Activated CD8-positive, alpha-beta memory T cell treated with anti-CD3 and anti-CD28 coated beads for 48 hours (primary cell): ENCODE measurements at regions not wholly inside any gene's neighbourhood (a gene's known extent, or its start where the extent isn't known, plus 50 kb on each side); places are given as distances from the start of the nearest gene placed in this dataset.
"Not testable (repeated sequence)": the region's sequence is repeated elsewhere in the genome, so short reads cannot be mapped to it uniquely, and the experiment has no call there.

Experiments
- DNase-seq, 3 experiments: peaks; one replicate each; pipeline ENCODE4 v3.0.0-alpha.2; 2020; ENCODE audit warnings: low read depth in 2 of 3, low spot score in 2 of 3

- no peak for DNase-seq
Observed at GRCh38 chr2:116761864-116762263, 1052.6 kb upstream of the DDX18 start.

- no peak for DNase-seq
Observed at GRCh38 chr2:116769514-116769913, 1045.0 kb upstream of the DDX18 start.

- no peak for DNase-seq
Observed at GRCh38 chr2:116776556-116776955, 1037.9 kb upstream of the DDX18 start.

- no peak for DNase-seq
Observed at GRCh38 chr2:116787848-116788247, 1026.6 kb upstream of the DDX18 start.

GRCh38 chr2:116802671-116803070 is 1011.8 kb upstream of the DDX18 start:
- DNase-seq, result no peak

- no peak for DNase-seq
Observed at GRCh38 chr2:116804901-116805300, 1009.6 kb upstream of the DDX18 start.

GRCh38 chr2:116806505-116806904 is 1008.0 kb upstream of the DDX18 start:
- DNase-seq, result not testable (repeated sequence)

GRCh38 chr2:116809109-116809508 is 1005.4 kb upstream of the DDX18 start:
- no peak for DNase-seq

- no peak for DNase-seq
Observed at GRCh38 chr2:116810071-116810470, 1004.4 kb upstream of the DDX18 start.

- no peak for DNase-seq
Observed at GRCh38 chr2:116810645-116811044, 1003.8 kb upstream of the DDX18 start.

GRCh38 chr2:116819355-116819754 is 995.1 kb upstream of the DDX18 start:
- DNase-seq, result no peak

- DNase-seq, result no peak
Observed at GRCh38 chr2:116820986-116821385, 993.5 kb upstream of the DDX18 start.

GRCh38 chr2:116829543-116829942 is 984.9 kb upstream of the DDX18 start:
- DNase-seq, result not testable (repeated sequence)

GRCh38 chr2:116832148-116832547 is 982.3 kb upstream of the DDX18 start:
- no peak for DNase-seq

- DNase-seq, result no peak
Observed at GRCh38 chr2:116833052-116833451, 981.4 kb upstream of the DDX18 start.

- DNase-seq, result no peak
Observed at GRCh38 chr2:116842164-116842563, 972.3 kb upstream of the DDX18 start.

GRCh38 chr2:116859708-116860107 is 954.8 kb upstream of the DDX18 start:
- no peak for DNase-seq

GRCh38 chr2:116874021-116874420 is 940.5 kb upstream of the DDX18 start:
- no peak for DNase-seq

- no peak for DNase-seq
Observed at GRCh38 chr2:116877274-116877673, 937.2 kb upstream of the DDX18 start.

GRCh38 chr2:116877944-116878343 is 936.5 kb upstream of the DDX18 start:
- DNase-seq, result no peak

- DNase-seq, result no peak
Observed at GRCh38 chr2:116879650-116880160, 934.8 kb upstream of the DDX18 start.

- no peak for DNase-seq
Observed at GRCh38 chr2:116891191-116891590, 923.3 kb upstream of the DDX18 start.

GRCh38 chr2:116911540-116911939 is 903.0 kb upstream of the DDX18 start:
- DNase-seq, result no peak

GRCh38 chr2:116915673-116916072 is 898.8 kb upstream of the DDX18 start:
- no peak for DNase-seq
